Peyer's patch (tissue), 4 donors: ENCODE measurements at regions not wholly inside any gene's neighbourhood (a gene's known extent, or its start where the extent isn't known, plus 50 kb on each side); places are given as distances from the start of the nearest gene placed in this dataset.

ENCODE experiments used
- DNase-seq, 3 donors: peaks; one replicate each; pipeline ENCODE4 v3.0.0-alpha.2; 2017 to 2019
- H3K27ac ChIP-seq, 4 donors: fragments of 200-600 bp; sonication (generic); one replicate each; pipeline ENCODE4 v1.5.1; 2016 to 2019
- H3K27me3 ChIP-seq, 2 donors: fragments of 200-600 bp; sonication (generic); one replicate each; pipeline ENCODE4 v1.5.1; 2019
- H3K36me3 ChIP-seq, 3 donors: fragments of 200-600 bp; sonication (generic); one replicate each; pipeline ENCODE4 v1.5.1; 2016 to 2019
- H3K4me1 ChIP-seq, 4 donors: fragments of 200-600 bp; sonication (generic); one replicate each; pipeline ENCODE4 v1.5.1; 2016 to 2019
- H3K4me3 ChIP-seq, 4 donors: fragments of 200-600 bp; sonication (generic); 1 replicate in 3 of 4; 2 replicates in 1 of 4; pipeline ENCODE4 v1.5.1; 2016 to 2019; ENCODE audit warnings: mild to moderate bottlenecking in 1 of 4
- H3K9me3 ChIP-seq, 4 donors: fragments of 200-600 bp; sonication (generic); one replicate each; pipeline ENCODE4 v1.5.1; 2016 to 2019; ENCODE audit warnings: mild to moderate bottlenecking in 1 of 4
- POLR2A ChIP-seq, 2 donors: fragments of 450-650 bp; IDR thresholded peaks; one replicate each; pipeline ENCODE4 v1.5.1; 2017; ENCODE audit warnings: antibody characterized with exemption in 2 of 2, mild to moderate bottlenecking in 2 of 2, moderate library complexity in 2 of 2
- TF ChIP-seq, protein P1 (sequence below), 6 experiments: fragments of 450-650 bp in 4 of 6; fragments of 200-600 bp in 2 of 6; sonication (generic) in 1 of 6; IDR thresholded peaks; one replicate each; pipeline ENCODE4 v1.5.1; 2017 to 2019; ENCODE audit warnings: antibody characterized with exemption in 6 of 6, mild to moderate bottlenecking in 3 of 6, moderate library complexity in 1 of 6

GRCh38 chr6:163843218-163843617 lies 428.7 kb downstream of the QKI start:
- H3K27me3 ChIP-seq: no peaks in the 10 kb centered on the region
- peaks cover 0 to 3% (median 0%) of the 10 kb centered on the region in 4 donors for H3K9me3 ChIP-seq
- H3K27ac ChIP-seq: no peak overlapping the region
- TF ChIP-seq POLR2A (IDR thresholded peaks at IDR 0.05): no peak
- TF ChIP-seq, protein P1, sequence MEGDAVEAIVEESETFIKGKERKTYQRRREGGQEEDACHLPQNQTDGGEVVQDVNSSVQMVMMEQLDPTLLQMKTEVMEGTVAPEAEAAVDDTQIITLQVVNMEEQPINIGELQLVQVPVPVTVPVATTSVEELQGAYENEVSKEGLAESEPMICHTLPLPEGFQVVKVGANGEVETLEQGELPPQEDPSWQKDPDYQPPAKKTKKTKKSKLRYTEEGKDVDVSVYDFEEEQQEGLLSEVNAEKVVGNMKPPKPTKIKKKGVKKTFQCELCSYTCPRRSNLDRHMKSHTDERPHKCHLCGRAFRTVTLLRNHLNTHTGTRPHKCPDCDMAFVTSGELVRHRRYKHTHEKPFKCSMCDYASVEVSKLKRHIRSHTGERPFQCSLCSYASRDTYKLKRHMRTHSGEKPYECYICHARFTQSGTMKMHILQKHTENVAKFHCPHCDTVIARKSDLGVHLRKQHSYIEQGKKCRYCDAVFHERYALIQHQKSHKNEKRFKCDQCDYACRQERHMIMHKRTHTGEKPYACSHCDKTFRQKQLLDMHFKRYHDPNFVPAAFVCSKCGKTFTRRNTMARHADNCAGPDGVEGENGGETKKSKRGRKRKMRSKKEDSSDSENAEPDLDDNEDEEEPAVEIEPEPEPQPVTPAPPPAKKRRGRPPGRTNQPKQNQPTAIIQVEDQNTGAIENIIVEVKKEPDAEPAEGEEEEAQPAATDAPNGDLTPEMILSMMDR (IDR thresholded peaks at IDR 0.05): no peak
- no peaks in the 10 kb centered on the region for H3K4me1 ChIP-seq
- H3K4me3 ChIP-seq: no peak overlapping the region
- H3K36me3 ChIP-seq: no peaks in the 10 kb centered on the region
- no peak for DNase-seq

DNA sequence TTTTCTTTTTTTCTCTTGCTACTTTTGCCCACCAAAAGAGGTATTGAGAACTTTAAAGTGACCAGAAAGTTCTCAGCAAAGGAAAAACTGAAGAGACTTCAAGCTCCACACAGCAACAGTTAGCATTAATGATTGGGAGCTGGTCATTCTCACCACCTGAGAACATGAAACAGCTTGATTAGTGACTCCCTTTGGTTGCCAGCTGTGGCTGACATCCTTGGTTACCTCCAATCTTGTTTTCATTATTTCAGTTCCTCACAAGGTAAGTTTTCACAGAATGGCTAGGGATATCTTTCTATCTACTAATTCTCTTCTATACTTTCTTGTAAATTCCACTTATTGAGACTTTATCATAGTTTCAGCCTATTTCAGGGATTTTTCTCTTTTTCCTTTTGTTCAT lies 427.9 kb downstream of the QKI start:
- DNase-seq: no peak
- TF ChIP-seq, protein P1 (IDR thresholded peaks at IDR 0.05): no peak
- Histone ChIP-seq H3K36me3 (no peaks in the 10 kb centered on the region), H3K27ac (no peak overlapping the region), H3K27me3 (no peaks in the 10 kb centered on the region), H3K9me3 (peaks cover 0 to 3% (median 0%) of the 10 kb centered on the region in 4 donors), H3K4me3 (no peak overlapping the region), H3K4me1 (no peaks in the 10 kb centered on the region)

- Histone ChIP-seq H3K27ac (no peak overlapping the region), H3K27me3 (no peaks in the 10 kb centered on the region), H3K9me3 (peaks cover 0 to 3% (median 0%) of the 10 kb centered on the region in 4 donors), H3K4me3 (no peak overlapping the region), H3K36me3 (no peaks in the 10 kb centered on the region), H3K4me1 (no peaks in the 10 kb centered on the region)
- TF ChIP-seq, protein P1 (IDR thresholded peaks at IDR 0.05): no peak
- TF ChIP-seq POLR2A (IDR thresholded peaks at IDR 0.05): no peak
- no peak for DNase-seq
Observed at GRCh38 chr6:163841733-163842132, 427.2 kb downstream of the QKI start.

DNA sequence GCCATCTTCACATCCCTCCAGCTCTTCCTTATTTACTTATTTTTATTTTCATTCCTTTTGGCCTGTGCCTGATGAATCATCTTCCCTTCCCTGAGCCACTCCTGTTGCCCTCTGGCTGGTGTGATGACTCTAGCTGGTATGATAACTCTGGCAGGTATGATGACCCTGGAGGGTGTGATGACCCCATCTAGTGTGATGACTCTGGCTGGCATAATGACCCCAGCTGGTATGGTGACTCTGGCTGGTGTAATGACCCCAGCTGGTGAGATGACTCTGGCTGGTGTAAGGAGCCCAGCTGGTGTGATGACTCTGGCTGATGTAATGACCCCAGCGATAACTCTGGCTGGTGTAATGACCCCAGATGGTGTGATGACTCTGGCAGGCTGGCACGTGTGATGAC lies 426.8 kb downstream of the QKI start:
- no peak overlapping the region for H3K4me3 ChIP-seq
- H3K9me3 ChIP-seq: peaks cover 0 to 3% (median 0%) of the 10 kb centered on the region in 4 donors
- no peaks in the 10 kb centered on the region for H3K36me3 ChIP-seq
- TF ChIP-seq POLR2A (IDR thresholded peaks at IDR 0.05): no peak
- TF ChIP-seq, protein P1 (IDR thresholded peaks at IDR 0.05): no peak
- H3K4me1 ChIP-seq: no peaks in the 10 kb centered on the region
- no peak for DNase-seq
- no peaks in the 10 kb centered on the region for H3K27me3 ChIP-seq
- no peak overlapping the region for H3K27ac ChIP-seq

GRCh38 chr6:163840880-163841279 lies 426.4 kb downstream of the QKI start:
- Histone ChIP-seq H3K9me3 (peaks cover 0 to 3% (median 0%) of the 10 kb centered on the region in 4 donors), H3K27me3 (no peaks in the 10 kb centered on the region), H3K27ac (no peak overlapping the region), H3K4me1 (no peaks in the 10 kb centered on the region), H3K36me3 (no peaks in the 10 kb centered on the region), H3K4me3 (no peak overlapping the region)
- TF ChIP-seq POLR2A (IDR thresholded peaks at IDR 0.05): no peak
- TF ChIP-seq, protein P1 (IDR thresholded peaks at IDR 0.05): no peak
- no peak for DNase-seq

GRCh38 chr6:163839296-163839695 lies 424.8 kb downstream of the QKI start:
- TF ChIP-seq, protein P1 (IDR thresholded peaks at IDR 0.05): no peak
- no peak for TF ChIP-seq POLR2A (IDR thresholded peaks at IDR 0.05)
- Histone ChIP-seq H3K27me3 (no peaks in the 10 kb centered on the region), H3K4me1 (no peaks in the 10 kb centered on the region), H3K4me3 (no peak overlapping the region), H3K9me3 (peaks cover 0 to 3% (median 0%) of the 10 kb centered on the region in 4 donors), H3K27ac (no peak overlapping the region), H3K36me3 (no peaks in the 10 kb centered on the region)
- no peak for DNase-seq
